Breast epithelium (tissue), 4 donors: ENCODE measurements at regions not wholly inside any gene's neighbourhood (a gene's known extent, or its start where the extent isn't known, plus 50 kb on each side); places are given as distances from the start of the nearest gene placed in this dataset.

Source experiments
- DNase-seq, 2 donors: peaks; one replicate each; pipeline ENCODE4 v3.0.0-alpha.2; 2019; ENCODE audit warnings: low spot score in 2 of 2
- H3K27ac ChIP-seq, 2 donors: fragments of 200-600 bp; sonication (generic) in 1 of 2; one replicate each; pipeline ENCODE4 v1.5.1; 2016 to 2019; ENCODE audit warnings: mild to moderate bottlenecking in 1 of 2
- H3K27me3 ChIP-seq, 2 donors: fragments of 200-600 bp; sonication (generic) in 1 of 2; one replicate each; pipeline versions ENCODE4 v1.5.1 to v1.6.0; 2017 to 2019; ENCODE audit warnings: control low read depth in 1 of 2, mild to moderate bottlenecking in 1 of 2
- H3K36me3 ChIP-seq: fragments of 200-600 bp; one replicate; pipeline ENCODE4 v1.5.1; 2019
- H3K4me1 ChIP-seq, 2 donors: fragments of 200-600 bp; sonication (generic); one replicate each; pipeline ENCODE4 v1.5.1; 2016 to 2019; ENCODE audit warnings: control low read depth in 1 of 2
- H3K4me3 ChIP-seq, 3 donors: fragments of 200-600 bp; sonication (generic); 1 replicate in 2 of 3; 2 replicates in 1 of 3; pipeline ENCODE4 v1.5.1; 2016 to 2019; ENCODE audit warnings: mild to moderate bottlenecking in 3 of 3, moderate library complexity in 2 of 3
- H3K9me3 ChIP-seq, 2 donors: fragments of 200-600 bp; sonication (generic) in 1 of 2; one replicate each; pipeline ENCODE4 v1.5.1; 2016 to 2019; ENCODE audit warnings: control low read depth in 1 of 2
- POLR2A ChIP-seq: fragments of 450-650 bp; IDR thresholded peaks from one replicate; pipeline ENCODE4 v1.6.1; 2016; ENCODE audit warnings: antibody characterized with exemption, mild to moderate bottlenecking, moderate library complexity
- POLR2AphosphoS5 ChIP-seq, 3 donors: sonication (generic); formaldehyde crosslinking; IDR thresholded peaks; one replicate each; pipeline ENCODE4 v1.6.1; 2017; ENCODE audit warnings: antibody characterized with exemption in 3 of 3
- intact Hi-C: fragments of 100-400 bp; cut with DNase I; formaldehyde crosslinking; loops from one replicate; pipeline ENCODE4 v1.15.1; 2023; ENCODE audit warnings: low total_unique reads
- TF ChIP-seq, protein P1 (sequence below), 3 donors: fragments of 450-650 bp; IDR thresholded peaks; one replicate each; pipeline ENCODE4 v1.5.1; 2016 to 2017; ENCODE audit warnings: antibody characterized with exemption in 3 of 3, mild to moderate bottlenecking in 3 of 3, moderate library complexity in 3 of 3

DNA sequence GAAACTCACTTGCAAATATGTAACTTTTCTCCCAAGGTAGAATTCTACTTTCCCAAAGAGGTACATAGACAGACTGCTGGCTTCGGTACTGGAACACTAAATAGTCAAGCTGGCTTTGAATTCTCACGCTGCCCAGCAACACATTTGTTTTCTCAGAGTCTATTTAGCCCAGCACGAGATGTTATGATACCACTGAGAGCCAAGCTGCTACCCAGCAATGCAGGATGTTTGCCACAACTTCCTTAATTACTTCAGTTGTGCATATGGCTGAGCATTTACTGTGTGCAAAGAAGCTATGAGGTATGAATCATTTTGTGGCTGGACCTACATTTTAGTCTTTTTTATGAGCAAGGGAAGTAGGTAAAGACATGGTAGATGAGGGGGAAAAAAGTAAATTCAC is 793.2 kb downstream of the PLA2G4A start:
- Histone ChIP-seq H3K27ac (no peak overlapping the region), H3K36me3 (no peaks in the 10 kb centered on the region), H3K4me1 (no peaks in the 10 kb centered on the region), H3K4me3 (no peak overlapping the region), H3K9me3 (no peaks in the 10 kb centered on the region), H3K27me3 (no peaks in the 10 kb centered on the region)
- intact Hi-C loops, result no loop called here
- no peak for TF ChIP-seq POLR2AphosphoS5 (IDR thresholded peaks at IDR 0.05)
- TF ChIP-seq, protein P1, sequence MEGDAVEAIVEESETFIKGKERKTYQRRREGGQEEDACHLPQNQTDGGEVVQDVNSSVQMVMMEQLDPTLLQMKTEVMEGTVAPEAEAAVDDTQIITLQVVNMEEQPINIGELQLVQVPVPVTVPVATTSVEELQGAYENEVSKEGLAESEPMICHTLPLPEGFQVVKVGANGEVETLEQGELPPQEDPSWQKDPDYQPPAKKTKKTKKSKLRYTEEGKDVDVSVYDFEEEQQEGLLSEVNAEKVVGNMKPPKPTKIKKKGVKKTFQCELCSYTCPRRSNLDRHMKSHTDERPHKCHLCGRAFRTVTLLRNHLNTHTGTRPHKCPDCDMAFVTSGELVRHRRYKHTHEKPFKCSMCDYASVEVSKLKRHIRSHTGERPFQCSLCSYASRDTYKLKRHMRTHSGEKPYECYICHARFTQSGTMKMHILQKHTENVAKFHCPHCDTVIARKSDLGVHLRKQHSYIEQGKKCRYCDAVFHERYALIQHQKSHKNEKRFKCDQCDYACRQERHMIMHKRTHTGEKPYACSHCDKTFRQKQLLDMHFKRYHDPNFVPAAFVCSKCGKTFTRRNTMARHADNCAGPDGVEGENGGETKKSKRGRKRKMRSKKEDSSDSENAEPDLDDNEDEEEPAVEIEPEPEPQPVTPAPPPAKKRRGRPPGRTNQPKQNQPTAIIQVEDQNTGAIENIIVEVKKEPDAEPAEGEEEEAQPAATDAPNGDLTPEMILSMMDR (IDR thresholded peaks at IDR 0.05), result no peak
- no peak for TF ChIP-seq POLR2A
- no peak for DNase-seq

DNA sequence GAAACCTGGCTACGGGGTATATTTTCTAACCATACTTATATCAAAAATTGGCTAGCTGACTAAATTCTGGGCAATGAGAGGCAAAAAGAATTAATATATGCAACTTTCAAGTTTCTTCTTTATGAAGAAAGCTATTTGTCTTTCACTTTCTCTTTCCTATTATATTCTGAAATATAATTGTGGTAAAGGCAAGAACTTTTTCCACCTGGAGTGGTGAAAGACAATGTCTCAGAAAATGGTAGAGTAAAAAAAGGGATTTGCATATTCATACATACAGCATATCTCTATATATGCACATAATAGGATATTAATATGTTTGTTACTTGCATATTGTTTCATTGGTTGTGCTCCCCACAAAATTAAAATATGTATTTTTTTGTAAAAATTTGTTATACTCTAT is 793.8 kb downstream of the PLA2G4A start:
- no peak overlapping the region for H3K4me3 ChIP-seq

DNA sequence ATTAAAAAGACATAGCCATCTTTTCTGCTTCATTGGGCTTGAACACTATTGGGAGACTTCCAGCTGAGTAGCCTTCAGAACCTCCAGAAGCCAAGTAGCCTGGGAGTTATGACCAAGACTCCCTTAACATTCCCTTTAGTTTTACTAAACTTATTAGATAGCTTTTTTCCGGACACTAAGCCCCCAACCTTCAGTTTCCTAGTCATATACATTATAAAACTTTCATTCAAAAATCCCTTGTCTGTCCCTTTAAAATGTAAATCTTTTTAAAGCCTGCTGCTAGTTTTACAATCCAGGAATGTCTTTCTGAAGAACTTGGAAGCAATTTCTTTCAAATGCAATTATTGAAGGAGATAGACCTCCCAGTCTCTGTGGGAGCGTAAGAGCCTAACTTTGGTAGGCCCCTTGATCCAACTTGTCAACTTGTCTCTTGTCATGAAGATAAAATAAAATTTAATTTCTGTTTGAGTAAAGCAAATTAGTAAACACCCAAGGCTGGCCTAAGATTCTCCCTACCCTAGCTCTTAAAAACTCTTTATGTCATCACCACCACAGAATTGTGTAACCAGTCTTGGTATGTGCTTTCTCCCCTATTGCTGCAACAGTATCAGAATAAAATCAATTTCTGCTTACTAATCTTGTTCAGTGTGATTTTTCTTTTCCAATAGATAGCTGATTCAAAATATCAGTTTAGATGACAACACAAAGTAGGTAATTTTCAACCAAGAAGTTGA is 796.2 kb downstream of the PLA2G4A start:
- TF ChIP-seq POLR2A (no peak), POLR2AphosphoS5 (IDR thresholded peaks at IDR 0.05) (no peak)
- TF ChIP-seq, protein P1 (IDR thresholded peaks at IDR 0.05), result no peak
- no peaks in the 10 kb centered on the region for H3K27me3 ChIP-seq
- no peak overlapping the region for H3K27ac ChIP-seq
- H3K36me3 ChIP-seq, result no peaks in the 10 kb centered on the region
- intact Hi-C loops, result no loop called here
- DNase-seq, result no peak
- H3K4me3 ChIP-seq, result no peak overlapping the region
- H3K4me1 ChIP-seq, result no peaks in the 10 kb centered on the region
- H3K9me3 ChIP-seq, result no peaks in the 10 kb centered on the region

More for the DNA sequence above, 793.8 kb downstream of the PLA2G4A start:
- H3K27ac ChIP-seq, result no peak overlapping the region
- no peaks in the 10 kb centered on the region for H3K27me3 ChIP-seq
- intact Hi-C loops, result no loop called here
- TF ChIP-seq, protein P1 (IDR thresholded peaks at IDR 0.05), result no peak
- TF ChIP-seq POLR2A (no peak), POLR2AphosphoS5 (IDR thresholded peaks at IDR 0.05) (no peak)
- DNase-seq, result no peak
- no peaks in the 10 kb centered on the region for H3K36me3 ChIP-seq
- no peaks in the 10 kb centered on the region for H3K4me1 ChIP-seq
- no peaks in the 10 kb centered on the region for H3K9me3 ChIP-seq

DNA sequence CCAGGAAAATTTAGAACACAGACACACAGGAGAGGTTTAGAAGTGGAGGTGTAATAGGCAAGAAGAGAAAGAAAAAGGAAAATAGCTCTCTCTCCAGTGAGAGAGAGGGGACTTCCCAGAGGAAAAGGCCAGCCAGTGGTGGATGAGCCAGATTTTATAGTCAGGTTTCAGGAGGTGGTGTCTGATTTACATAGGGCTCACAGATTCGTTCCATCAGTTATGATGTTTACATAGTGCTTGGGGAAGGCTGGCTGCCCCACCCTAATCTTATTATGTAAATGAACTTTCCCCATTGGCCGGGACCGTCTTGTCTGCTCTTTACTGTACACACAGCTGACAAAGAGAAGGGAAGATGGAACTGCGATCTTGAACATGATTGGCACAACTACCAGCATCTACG is 797.3 kb downstream of the PLA2G4A start:
- Histone ChIP-seq H3K27ac (no peak overlapping the region), H3K36me3 (no peaks in the 10 kb centered on the region), H3K4me1 (no peaks in the 10 kb centered on the region), H3K4me3 (no peak overlapping the region), H3K27me3 (no peaks in the 10 kb centered on the region), H3K9me3 (peaks cover 0 to 3% of the 10 kb centered on the region in 2 donors)
- DNase-seq, result no peak
- intact Hi-C loops, result no loop called here
- no peak for TF ChIP-seq POLR2A
- TF ChIP-seq, protein P1 (IDR thresholded peaks at IDR 0.05), result no peak

DNA sequence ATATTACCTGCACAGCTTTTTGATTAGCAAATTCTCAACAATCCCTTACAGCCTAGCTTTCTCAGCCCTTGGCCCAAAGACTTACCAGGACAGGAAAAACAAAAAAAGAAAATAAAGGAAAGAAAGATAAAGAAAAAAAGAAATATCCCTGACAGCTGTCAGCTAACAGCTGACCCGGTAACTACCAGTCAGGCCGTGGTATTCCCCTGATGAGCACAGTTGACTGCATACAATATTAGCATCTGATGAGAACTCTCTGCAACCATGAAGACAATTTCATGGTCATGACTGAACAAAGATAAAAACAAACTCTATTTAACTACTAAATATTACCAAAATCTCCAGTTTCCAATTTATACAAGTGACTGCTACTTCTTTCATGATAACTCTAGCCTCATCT is 798.8 kb downstream of the PLA2G4A start:
- intact Hi-C loops, result no loop called here
- Histone ChIP-seq H3K36me3 (no peaks in the 10 kb centered on the region), H3K4me3 (no peak overlapping the region), H3K9me3 (peaks cover 0 to 17% of the 10 kb centered on the region in 2 donors), H3K27me3 (no peaks in the 10 kb centered on the region), H3K27ac (no peak overlapping the region), H3K4me1 (no peaks in the 10 kb centered on the region)
- no peak for DNase-seq
- no peak for TF ChIP-seq POLR2A
- TF ChIP-seq, protein P1 (IDR thresholded peaks at IDR 0.05), result no peak
- no peak for TF ChIP-seq POLR2AphosphoS5 (IDR thresholded peaks at IDR 0.05)
